T47D (cell line): ENCODE measurements at regions not wholly inside any gene's neighbourhood (a gene's known extent, or its start where the extent isn't known, plus 50 kb on each side); places are given as distances from the start of the nearest gene placed in this dataset.
A peak's percentile ranks its signal among the peaks of the same experiment; 100 is the strongest.

Experiments used
- DNase-seq, 2 experiments: peaks; one replicate each; pipeline versions ENCODE4 v3.0.0 to v3.0.0-alpha.2; 2011 to 2012; ENCODE audit warnings: low read depth in 1 of 2, low spot score in 1 of 2
- JUND ChIP-seq: IDR thresholded peaks from 2 replicates; pipeline ENCODE4 v1.6.1; 2012; ENCODE audit warnings: low read depth
- in situ Hi-C: cut with HindIII; loops from 2 replicates; pipeline ENCODE4 v1.10.0; 2016; ENCODE audit warnings: low sequenced_read_pairs, low pct_unique_long_range_greater_than_20kb

- in situ Hi-C loops, result no loop called here
- no peak for TF ChIP-seq JUND
- no peak for DNase-seq
These were observed 146.2 kb downstream of the AHR start for GRCh38 chr7:17444673-17445072.

DNA sequence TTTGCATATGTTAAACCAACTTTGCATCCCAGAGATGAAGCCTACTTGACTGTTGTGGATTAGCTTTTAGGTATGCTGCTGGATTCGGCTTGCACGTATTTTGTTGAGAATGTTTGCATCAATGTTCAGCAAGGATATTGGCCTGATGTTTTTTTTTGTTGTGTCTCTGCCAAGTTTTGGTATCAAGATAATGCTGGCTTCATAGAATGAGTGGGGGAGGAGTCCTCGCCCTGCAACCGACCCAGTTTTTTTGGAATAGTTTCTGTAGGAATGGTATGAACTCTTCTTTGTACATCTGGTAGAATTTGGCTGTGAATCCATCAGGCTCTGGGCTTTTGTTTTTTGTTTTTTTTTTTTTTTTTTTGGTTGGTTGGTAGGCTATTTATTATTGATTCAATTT lies 147.9 kb downstream of the AHR start:
- in situ Hi-C loops, result no loop called here
- TF ChIP-seq JUND, result no peak
- no peak for DNase-seq

- DNase-seq, result no peak
- in situ Hi-C loops, result no loop called here
- no peak for TF ChIP-seq JUND
These were observed 149.5 kb downstream of the AHR start for GRCh38 chr7:17447728-17448478.

DNA sequence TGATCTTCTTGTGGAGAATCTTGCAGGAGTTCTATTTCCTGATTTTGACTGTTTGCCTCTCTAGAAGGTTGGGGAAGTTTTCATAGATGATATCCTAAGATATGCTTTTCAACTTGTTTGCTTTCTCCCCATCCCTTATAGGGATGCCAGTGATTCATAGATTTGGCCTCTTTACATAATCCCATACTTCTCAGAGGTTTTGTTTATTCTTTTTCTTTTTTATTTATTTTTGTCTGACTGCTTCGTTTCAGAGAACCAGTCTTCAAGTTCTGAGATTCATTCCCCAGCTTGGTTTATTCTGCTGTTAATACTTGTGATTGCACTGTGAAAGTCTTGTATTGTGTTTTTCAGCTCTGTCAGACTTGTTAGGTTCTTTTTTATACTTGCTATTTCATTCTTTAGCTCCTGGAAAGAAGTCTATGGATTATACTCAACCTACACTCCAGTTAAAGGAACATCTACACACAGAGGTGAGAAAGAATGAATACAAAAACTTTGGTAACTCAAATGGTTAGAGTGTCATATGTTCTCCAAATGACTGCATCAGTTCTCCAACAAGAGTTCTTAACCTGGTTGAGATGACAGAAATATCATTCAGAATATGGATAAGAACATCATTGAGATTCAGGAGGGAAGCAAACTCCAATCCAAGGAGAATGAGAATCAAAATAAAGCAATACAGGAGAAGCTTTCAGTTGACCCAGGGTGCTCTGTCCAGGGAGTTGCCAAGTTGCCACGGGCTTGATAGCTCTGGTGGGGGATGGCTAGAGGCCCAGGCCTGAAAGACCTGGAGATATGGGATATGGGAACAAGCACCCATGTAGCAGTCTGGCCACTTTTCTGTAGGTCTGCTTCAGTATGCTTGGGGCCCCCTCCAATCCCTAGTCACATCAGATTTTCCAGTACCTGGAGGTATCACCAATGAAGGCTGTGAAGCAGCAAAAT lies 150.3 kb downstream of the AHR start:
- TF ChIP-seq JUND, result no peak
- in situ Hi-C loops, result no loop called here
- peak in 1 of 2 experiments; percentile 36 for DNase-seq

GRCh38 chr7:17456541-17456940 lies 158.1 kb downstream of the AHR start:
- in situ Hi-C loops, result no loop called here
- no peak for TF ChIP-seq JUND
- no peak for DNase-seq

GRCh38 chr7:17460001-17460400 lies 161.5 kb downstream of the AHR start:
- DNase-seq, result no peak
- in situ Hi-C loops, result no loop called here
- no peak for TF ChIP-seq JUND

- no peak for TF ChIP-seq JUND
- in situ Hi-C loops, result no loop called here
- DNase-seq, result no peak
These were observed 162.2 kb downstream of the AHR start for GRCh38 chr7:17460665-17461064.

DNA sequence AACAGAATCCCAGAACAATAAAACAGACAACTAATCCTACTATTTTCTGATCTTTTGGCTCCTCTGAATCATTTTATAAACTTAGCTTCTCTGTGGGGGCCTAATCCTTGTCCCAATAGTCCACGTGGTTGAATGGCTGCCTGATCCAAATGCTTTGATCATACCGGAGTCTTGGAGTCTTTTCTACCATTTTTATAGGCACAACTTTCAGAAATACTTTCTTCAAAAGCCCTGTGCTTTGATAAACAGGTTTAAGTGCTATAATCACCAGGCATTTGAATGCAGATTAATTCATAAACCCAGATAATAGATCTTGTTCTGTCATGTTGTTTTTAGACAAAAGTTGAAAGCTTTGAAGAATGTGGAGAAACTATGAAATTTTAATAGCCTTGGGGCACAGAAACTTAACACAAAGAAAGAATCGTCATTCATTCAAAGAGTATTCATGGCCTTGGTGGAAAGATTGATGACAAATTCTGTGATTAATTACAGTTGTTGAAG lies 163.7 kb downstream of the AHR start:
- in situ Hi-C loops, result no loop called here
- DNase-seq, result no peak
- no peak for TF ChIP-seq JUND

DNA sequence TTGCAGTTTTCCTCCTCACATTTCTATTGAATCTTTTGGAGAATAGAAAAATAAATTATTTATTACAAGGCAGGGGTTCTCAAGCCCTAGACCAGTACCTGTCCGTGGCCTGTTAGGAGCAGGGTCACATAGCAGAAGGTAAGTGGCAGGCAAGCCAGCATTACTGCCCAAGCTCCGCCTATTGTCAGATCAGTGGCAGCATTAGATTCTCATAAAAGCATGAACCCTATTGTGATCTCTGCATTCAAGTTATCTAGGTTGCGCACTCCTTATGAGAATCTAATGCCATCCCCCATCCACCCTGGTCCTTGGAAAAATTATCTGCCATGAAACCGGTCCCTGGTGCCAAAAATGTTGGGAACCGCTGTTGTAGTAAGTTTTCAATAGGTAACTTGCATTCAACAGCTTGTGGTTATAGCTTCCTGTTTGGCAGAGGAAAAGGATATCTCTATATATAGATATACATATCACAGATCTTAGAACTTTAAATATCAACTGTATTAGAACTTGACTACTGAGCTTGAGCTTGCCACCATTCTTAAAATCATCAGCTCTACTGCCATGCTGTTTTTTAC lies 165.1 kb downstream of the AHR start:
- no peak for TF ChIP-seq JUND
- in situ Hi-C loops, result no loop called here
- DNase-seq, result no peak

- TF ChIP-seq JUND, result no peak
- in situ Hi-C loops, result no loop called here
These were observed 167.8 kb downstream of the AHR start for GRCh38 chr7:17466216-17466615.

GRCh38 chr7:17467386-17467945 lies 169.0 kb downstream of the AHR start:
- no peak for TF ChIP-seq JUND
- no peak for DNase-seq
- in situ Hi-C loops, result no loop called here

More at GRCh38 chr7:17466216-17466615, 167.8 kb downstream of the AHR start:
- no peak for DNase-seq

GRCh38 chr7:17471325-17471724 lies 172.9 kb downstream of the AHR start:
- DNase-seq, result no peak
- in situ Hi-C loops, result no loop called here
- no peak for TF ChIP-seq JUND
